AG10803 (cell line): ENCODE measurements at regions not wholly inside any gene's neighbourhood (a gene's known extent, or its start where the extent isn't known, plus 50 kb on each side); places are given as distances from the start of the nearest gene placed in this dataset.

ENCODE experiments used
- DNase-seq: peaks from one replicate; pipeline ENCODE4 v3.0.0; 2010; ENCODE audit warnings: low read depth
- H3K4me3 ChIP-seq: 2 replicates; pipeline ENCODE4 v1.5.1; 2011; ENCODE audit warnings: mild to moderate bottlenecking, low read length, control low read depth
- CTCF ChIP-seq: conservative IDR thresholded peaks from 2 replicates; pipeline ENCODE4 v1.5.1; 2011; ENCODE audit warnings: mild to moderate bottlenecking, low read length, control low read depth, inconsistent platforms

- no peak overlapping the region for H3K4me3 ChIP-seq
- no peak for TF ChIP-seq CTCF
- peak; percentile 55 for DNase-seq
Observed at GRCh38 chr6:126788861-126789365, 329.6 kb upstream of the RSPO3 start.

GRCh38 chr6:126792340-126793085 lies 326.0 kb upstream of the RSPO3 start:
- TF ChIP-seq CTCF, result no peak
- no peak for DNase-seq

GRCh38 chr6:126795161-126795560 lies 323.3 kb upstream of the RSPO3 start:
- TF ChIP-seq CTCF, result no peak
- no peak overlapping the region for H3K4me3 ChIP-seq
- DNase-seq, result no peak

More at GRCh38 chr6:126792340-126793085, 326.0 kb upstream of the RSPO3 start:
- H3K4me3 ChIP-seq, result no peak overlapping the region

- H3K4me3 ChIP-seq, result no peak overlapping the region
- no peak for TF ChIP-seq CTCF
- peak; percentile 68 for DNase-seq
Observed at GRCh38 chr6:126797981-126798380, 320.5 kb upstream of the RSPO3 start.

GRCh38 chr6:126803769-126804168 lies 314.7 kb upstream of the RSPO3 start:
- no peak overlapping the region for H3K4me3 ChIP-seq
- DNase-seq, result no peak
- no peak for TF ChIP-seq CTCF

GRCh38 chr6:126804332-126805064 lies 314.0 kb upstream of the RSPO3 start:
- peak; percentile 82 for TF ChIP-seq CTCF
- DNase-seq, result peak; percentile 60
- H3K4me3 ChIP-seq, result no peak overlapping the region

GRCh38 chr6:126805861-126806260 lies 312.6 kb upstream of the RSPO3 start:
- DNase-seq, result peak; percentile 61
- no peak for TF ChIP-seq CTCF
- no peak overlapping the region for H3K4me3 ChIP-seq
